ENCODE measurements at regions not wholly inside any gene's neighbourhood (a gene's known extent, or its start where the extent isn't known, plus 50 kb on each side); places are given as distances from the start of the nearest gene placed in this dataset.

- no peak for DNase-seq
Observed at GRCh38 chr2:81589406-81589805, 1284.9 kb upstream of the LRRTM1 start.

GRCh38 chr2:81583311-81584108 is 1279.0 kb upstream of the LRRTM1 start:
- Mint-ChIP-seq H3K27ac (no peak overlapping the region), H3K9me3 (peaks cover 6 to 34% (median 15%) of the 10 kb centered on the region in 9 donors), H3K4me3 (no peak overlapping the region), H3K4me1 (no peaks in the 10 kb centered on the region), H3K27me3 (no peaks in the 10 kb centered on the region), H3K36me3 (peaks cover 0 to 5% (median 0%) of the 10 kb centered on the region in 3 donors)
- DNase-seq (no peak), ATAC-seq (no peak)
- POLR2A ChIA-PET, result no interaction called here

More at GRCh38 chr2:81589406-81589805, 1284.9 kb upstream of the LRRTM1 start:
- Mint-ChIP-seq H3K27ac (no peak overlapping the region), H3K27me3 (no peaks in the 10 kb centered on the region), H3K4me1 (no peaks in the 10 kb centered on the region), H3K36me3 (no peaks in the 10 kb centered on the region), H3K4me3 (no peak overlapping the region), H3K9me3 (peaks cover 0 to 16% (median 10%) of the 10 kb centered on the region in 9 donors)
- ATAC-seq, result no peak
- POLR2A ChIA-PET, result no interaction called here

DNA sequence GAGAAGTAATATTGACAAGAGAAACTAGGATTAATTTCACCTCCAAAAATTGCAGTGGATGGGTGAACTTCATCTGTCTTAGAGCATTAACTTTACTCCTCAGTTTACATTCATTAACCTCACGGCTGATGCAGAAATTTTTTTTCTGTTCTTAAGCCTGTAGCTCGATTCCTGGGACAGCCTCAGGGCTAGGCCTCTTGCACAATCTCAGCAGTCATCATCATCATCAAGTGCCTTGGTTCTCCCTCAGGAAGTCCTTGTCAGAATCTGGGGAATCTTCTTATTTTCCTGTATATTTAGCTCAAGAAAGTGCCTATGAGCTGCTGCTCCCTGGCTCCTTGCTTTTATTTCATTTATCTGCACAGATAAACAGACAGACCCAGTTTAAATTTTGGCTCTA is 1272.2 kb upstream of the LRRTM1 start:
- POLR2A ChIA-PET, result no interaction called here
- peaks cover 1 to 45% (median 15%) of the 10 kb centered on the region in 9 donors for H3K9me3 Mint-ChIP-seq
- H3K4me1 Mint-ChIP-seq, result no peaks in the 10 kb centered on the region
- no peak overlapping the region for H3K27ac Mint-ChIP-seq
- DNase-seq (no peak), ATAC-seq (no peak)
- no peaks in the 10 kb centered on the region for H3K36me3 Mint-ChIP-seq
- H3K4me3 Mint-ChIP-seq, result no peak overlapping the region
- H3K27me3 Mint-ChIP-seq, result no peaks in the 10 kb centered on the region

DNA sequence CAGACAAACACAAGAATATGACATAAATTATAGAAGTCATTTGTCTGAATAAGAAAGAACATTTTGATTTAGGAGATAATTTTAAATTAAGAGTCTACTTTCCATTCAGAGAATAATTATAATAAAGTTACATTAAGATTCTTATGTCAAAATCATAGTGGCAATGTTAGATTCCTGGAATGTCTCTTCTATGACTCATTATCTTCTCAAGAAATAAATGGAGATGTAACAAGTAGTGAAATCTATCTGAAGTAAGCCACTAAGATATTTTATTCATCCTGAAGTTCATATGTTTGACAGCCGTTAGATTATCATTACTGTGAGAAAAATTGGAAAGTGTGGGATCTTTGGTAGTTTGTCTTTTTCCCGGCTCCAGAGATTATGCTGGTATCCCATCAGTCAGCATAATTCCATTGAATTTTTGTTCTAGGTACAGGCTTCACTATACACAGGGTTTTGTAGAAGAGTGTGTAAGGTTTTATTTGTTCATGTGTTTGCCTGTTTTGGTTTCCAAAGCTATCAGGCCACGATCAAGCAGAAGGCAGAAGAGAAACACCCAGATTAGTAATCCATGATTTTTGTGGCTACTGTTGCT is 1246.6 kb upstream of the LRRTM1 start:
- H3K4me3 Mint-ChIP-seq, result no peak overlapping the region
- peaks cover 0 to 6% (median 0%) of the 10 kb centered on the region in 3 donors for H3K36me3 Mint-ChIP-seq
- H3K4me1 Mint-ChIP-seq, result no peaks in the 10 kb centered on the region
- ATAC-seq, result no peak
- POLR2A ChIA-PET, result no interaction called here
- DNase-seq, result no peak
- no peaks in the 10 kb centered on the region for H3K27me3 Mint-ChIP-seq
- H3K27ac Mint-ChIP-seq, result no peak overlapping the region
- peaks cover 2 to 33% (median 10%) of the 10 kb centered on the region in 9 donors for H3K9me3 Mint-ChIP-seq

DNA sequence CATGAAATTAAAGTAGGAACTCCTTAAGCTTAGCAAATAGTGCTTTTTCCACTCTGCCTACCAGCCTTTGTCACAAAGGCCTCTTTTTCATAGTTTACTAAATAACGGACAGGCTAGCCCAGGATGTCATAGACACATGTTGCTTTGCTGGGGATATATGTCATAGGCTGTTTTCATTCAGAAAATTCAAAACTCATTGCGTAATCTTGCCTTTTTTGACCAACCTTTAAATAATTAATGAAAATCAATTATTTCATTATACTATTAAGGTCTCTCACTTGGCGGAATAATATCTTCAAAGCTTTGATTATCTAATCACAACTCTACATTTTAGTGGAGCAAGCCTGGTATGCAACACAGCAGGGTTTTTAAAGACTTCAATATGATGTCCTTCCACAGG is 1245.7 kb upstream of the LRRTM1 start:
- Mint-ChIP-seq H3K4me1 (no peaks in the 10 kb centered on the region), H3K9me3 (peaks cover 0 to 33% (median 10%) of the 10 kb centered on the region in 9 donors), H3K4me3 (no peak overlapping the region), H3K27ac (no peak overlapping the region), H3K27me3 (no peaks in the 10 kb centered on the region), H3K36me3 (peaks cover 0 to 6% (median 0%) of the 10 kb centered on the region in 3 donors)
- ATAC-seq (no peak), DNase-seq (no peak)
- POLR2A ChIA-PET, result no interaction called here

DNA sequence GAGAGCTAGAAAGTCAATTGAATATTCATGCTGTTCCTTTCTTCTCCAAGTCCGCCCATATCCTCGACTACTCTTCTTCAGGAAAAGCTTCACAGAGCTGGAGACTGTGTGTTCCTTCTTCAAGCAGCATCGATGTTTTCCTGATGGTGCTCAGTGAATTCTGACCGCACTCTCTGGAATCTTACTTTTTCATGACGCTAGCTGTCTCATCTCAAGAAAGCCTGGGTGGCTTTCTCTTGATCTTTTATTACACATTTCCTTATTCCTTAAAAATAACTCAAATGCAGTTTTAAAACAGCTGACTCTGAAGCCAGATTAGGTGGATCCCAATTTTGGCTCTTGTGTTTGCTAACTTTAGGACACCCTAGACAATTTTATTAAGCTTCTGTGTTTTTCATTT is 1245.1 kb upstream of the LRRTM1 start:
- no peak overlapping the region for H3K4me3 Mint-ChIP-seq
- peaks cover 0 to 29% (median 10%) of the 10 kb centered on the region in 9 donors for H3K9me3 Mint-ChIP-seq
- H3K27ac Mint-ChIP-seq, result no peak overlapping the region
- no peaks in the 10 kb centered on the region for H3K4me1 Mint-ChIP-seq
- H3K27me3 Mint-ChIP-seq, result no peaks in the 10 kb centered on the region
- ATAC-seq (no peak), DNase-seq (no peak)
- POLR2A ChIA-PET, result no interaction called here
- H3K36me3 Mint-ChIP-seq, result peaks cover 0 to 6% (median 0%) of the 10 kb centered on the region in 3 donors

DNA sequence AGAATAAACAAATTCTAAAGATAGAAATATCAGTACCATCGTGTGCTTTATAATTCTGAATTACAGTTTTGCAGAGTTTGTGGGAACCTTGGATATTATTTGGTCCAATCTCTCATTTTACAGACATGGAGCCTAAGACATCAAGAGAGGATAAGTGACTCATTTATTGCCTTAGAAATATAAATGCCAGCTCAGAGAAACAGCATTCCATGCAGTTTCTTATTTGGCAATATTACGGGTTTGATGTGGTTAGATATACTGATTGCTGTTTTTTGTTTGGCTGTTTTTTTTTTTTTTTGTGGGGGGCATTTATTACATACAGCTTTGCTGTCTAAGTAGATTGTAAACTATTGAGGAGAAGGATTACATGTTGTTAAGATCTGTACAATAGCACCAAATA is 1241.1 kb upstream of the LRRTM1 start:
- POLR2A ChIA-PET, result no interaction called here
- Mint-ChIP-seq H3K27me3 (no peaks in the 10 kb centered on the region), H3K4me1 (no peaks in the 10 kb centered on the region), H3K4me3 (no peak overlapping the region), H3K27ac (no peak overlapping the region), H3K36me3 (no peaks in the 10 kb centered on the region), H3K9me3 (peaks cover 0 to 12% (median 4%) of the 10 kb centered on the region in 9 donors)
- DNase-seq, result no peak
- ATAC-seq, result no peak

- no peak for ATAC-seq
Observed at GRCh38 chr2:81542119-81542518, 1237.6 kb upstream of the LRRTM1 start.

GRCh38 chr2:81529944-81530343 is 1225.4 kb upstream of the LRRTM1 start:
- no peak overlapping the region for H3K4me3 Mint-ChIP-seq
- H3K36me3 Mint-ChIP-seq, result no peaks in the 10 kb centered on the region
- H3K27ac Mint-ChIP-seq, result no peak overlapping the region
- no peaks in the 10 kb centered on the region for H3K4me1 Mint-ChIP-seq
- DNase-seq (no peak), ATAC-seq (no peak)
- POLR2A ChIA-PET, result no interaction called here
- H3K27me3 Mint-ChIP-seq, result no peaks in the 10 kb centered on the region
- peaks cover 6 to 31% (median 14%) of the 10 kb centered on the region in 9 donors for H3K9me3 Mint-ChIP-seq

More at GRCh38 chr2:81542119-81542518, 1237.6 kb upstream of the LRRTM1 start:
- H3K4me3 Mint-ChIP-seq, result no peak overlapping the region
- no peaks in the 10 kb centered on the region for H3K27me3 Mint-ChIP-seq
- no peak overlapping the region for H3K27ac Mint-ChIP-seq
- no peaks in the 10 kb centered on the region for H3K4me1 Mint-ChIP-seq
- no peak for DNase-seq
- POLR2A ChIA-PET, result no interaction called here
- H3K9me3 Mint-ChIP-seq, result peaks cover 0 to 15% (median 4%) of the 10 kb centered on the region in 9 donors
- H3K36me3 Mint-ChIP-seq, result no peaks in the 10 kb centered on the region

GRCh38 chr2:81528852-81529480 is 1224.4 kb upstream of the LRRTM1 start:
- POLR2A ChIA-PET, result no interaction called here
- Mint-ChIP-seq H3K9me3 (peaks cover 6 to 35% (median 20%) of the 10 kb centered on the region in 9 donors), H3K27me3 (no peaks in the 10 kb centered on the region), H3K36me3 (no peaks in the 10 kb centered on the region), H3K4me3 (no peak overlapping the region), H3K27ac (no peak overlapping the region), H3K4me1 (no peaks in the 10 kb centered on the region)
- no peak for DNase-seq
- no peak for ATAC-seq

DNA sequence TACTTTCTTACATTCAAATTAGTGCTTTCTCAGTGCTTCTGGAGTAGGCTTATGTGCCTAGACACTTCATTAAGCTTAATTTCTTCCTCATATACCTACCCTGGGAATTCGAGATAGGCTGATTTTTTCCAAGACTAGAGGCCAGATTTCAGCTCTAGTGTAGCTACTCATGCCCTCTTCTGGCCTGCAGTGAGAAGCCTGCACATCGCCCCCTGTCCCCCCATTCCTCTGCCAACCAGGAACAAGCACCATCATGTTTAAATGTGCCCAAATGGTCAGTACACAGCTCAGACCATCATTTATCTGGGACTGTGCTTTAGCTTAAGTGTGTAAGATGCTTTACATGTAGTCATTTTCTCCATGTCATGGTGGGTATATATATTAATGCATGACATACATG is 1218.8 kb upstream of the LRRTM1 start:
- Mint-ChIP-seq H3K9me3 (peaks cover 2 to 46% (median 26%) of the 10 kb centered on the region in 9 donors), H3K27me3 (no peaks in the 10 kb centered on the region), H3K27ac (no peak overlapping the region), H3K4me1 (no peaks in the 10 kb centered on the region), H3K4me3 (no peak overlapping the region), H3K36me3 (no peaks in the 10 kb centered on the region)
- POLR2A ChIA-PET, result no interaction called here
- DNase-seq, result no peak
- no peak for ATAC-seq

DNA sequence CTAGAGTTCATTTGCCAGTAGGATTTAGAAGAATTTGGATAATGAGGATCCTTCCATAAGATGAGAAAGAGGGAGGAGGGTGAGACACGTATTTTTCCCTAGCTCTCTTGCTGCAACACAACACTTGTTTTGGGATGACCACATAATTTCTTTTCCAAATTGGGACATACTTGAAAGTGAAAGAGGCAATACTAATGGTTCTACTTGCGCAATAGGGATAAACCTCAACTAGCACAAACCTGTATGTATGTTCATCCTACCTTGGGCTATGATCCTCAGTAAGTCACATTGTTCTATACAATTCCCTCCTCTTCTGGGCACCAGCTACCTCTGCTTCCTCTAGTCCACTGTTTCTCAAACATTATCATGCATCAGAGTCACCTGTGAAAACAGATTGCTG is 1208.8 kb upstream of the LRRTM1 start:
- ATAC-seq, result no peak

DNA sequence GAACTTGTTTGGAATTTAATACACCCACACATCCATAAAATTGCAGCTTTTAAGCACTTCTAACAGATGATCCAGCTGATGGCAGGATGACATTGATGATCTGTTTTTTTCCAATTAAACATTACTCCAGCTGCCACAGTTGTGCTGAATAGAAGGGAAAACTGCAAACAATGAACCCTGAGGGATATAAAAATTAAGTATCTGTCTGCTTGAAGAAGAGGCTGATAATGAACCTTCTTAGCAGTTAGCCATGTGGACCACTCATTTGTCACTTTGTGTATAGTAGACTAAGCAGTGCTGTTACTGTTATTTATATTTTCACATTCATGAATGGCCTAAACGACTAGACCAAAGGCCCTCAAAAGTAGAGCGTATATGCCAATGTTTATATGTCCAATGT is 1201.0 kb upstream of the LRRTM1 start:
- POLR2A ChIA-PET, result no interaction called here
- Mint-ChIP-seq H3K27ac (no peak overlapping the region), H3K4me1 (no peaks in the 10 kb centered on the region), H3K27me3 (no peaks in the 10 kb centered on the region), H3K9me3 (peaks cover 0 to 20% (median under 1%) of the 10 kb centered on the region in 9 donors), H3K36me3 (no peaks in the 10 kb centered on the region), H3K4me3 (no peak overlapping the region)
- ATAC-seq (no peak), DNase-seq (no peak)

More for the DNA sequence above, 1208.8 kb upstream of the LRRTM1 start:
- H3K9me3 Mint-ChIP-seq, result peaks cover 0 to 36% (median 12%) of the 10 kb centered on the region in 9 donors
- H3K4me3 Mint-ChIP-seq, result no peak overlapping the region
- no peak overlapping the region for H3K27ac Mint-ChIP-seq
- DNase-seq, result no peak
- no peaks in the 10 kb centered on the region for H3K36me3 Mint-ChIP-seq
- POLR2A ChIA-PET, result no interaction called here
- no peaks in the 10 kb centered on the region for H3K27me3 Mint-ChIP-seq
- H3K4me1 Mint-ChIP-seq, result no peaks in the 10 kb centered on the region

Data from naive thymus-derived CD8-positive, alpha-beta T cell (primary cell).